H1 (cell line): ENCODE measurements at regions not wholly inside any gene's neighbourhood (a gene's known extent, or its start where the extent isn't known, plus 50 kb on each side); places are given as distances from the start of the nearest gene placed in this dataset.

Source experiments
- BACH1 ChIP-seq: IDR thresholded peaks from 2 replicates; pipeline ENCODE4 v1.6.1; 2012; ENCODE audit warnings: low read length, improper control_type of control experiment
- HDAC6 ChIP-seq: IDR thresholded peaks from one replicate; pipeline ENCODE4 v1.7.1; 2012; ENCODE audit warnings: low read depth, mild to moderate bottlenecking, inconsistent platforms, low read length, moderate library complexity
- KDM1A ChIP-seq: fragments of 200-600, 300-600 bp; sonication (generic); IDR thresholded peaks from 2 replicates; pipeline ENCODE4 v1.7.1; 2016; ENCODE audit warnings: mild to moderate bottlenecking, low read length, borderline replicate concordance
- PHF8 ChIP-seq: fragments of 200-600 bp; sonication (generic); conservative IDR thresholded peaks from 2 replicates; pipeline ENCODE4 v1.7.1; 2012; ENCODE audit warnings: low read depth, mild to moderate bottlenecking, inconsistent platforms, low read length, moderate library complexity
- RXRA ChIP-seq: IDR thresholded peaks from 2 replicates; pipeline ENCODE4 v1.6.1; 2011; ENCODE audit warnings: low read depth, mild to moderate bottlenecking, low read length, moderate library complexity; ENCODE audit not compliant: insufficient read depth
- TF ChIP-seq, protein P1 (sequence below): IDR thresholded peaks from 2 replicates; pipeline ENCODE4 v1.6.1; 2012; ENCODE audit warnings: inconsistent platforms

DNA sequence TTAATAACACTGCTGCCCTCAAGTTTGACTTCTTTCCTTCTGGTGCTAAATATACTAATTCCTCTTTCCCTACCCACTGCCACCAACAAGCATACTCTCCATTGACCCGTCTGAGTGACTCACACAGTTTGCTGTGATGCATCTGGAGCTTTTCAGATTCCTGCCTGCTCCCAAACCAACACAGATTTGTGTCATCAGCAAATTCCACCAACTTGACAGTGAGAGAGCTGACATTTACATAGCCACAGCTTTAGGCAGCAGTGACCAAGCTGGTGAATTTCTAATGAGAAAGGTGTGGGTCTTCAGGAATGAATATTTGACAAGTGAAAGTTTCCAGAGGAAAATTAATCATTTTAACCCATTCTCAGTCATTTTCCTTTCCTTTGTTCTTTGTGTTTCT lies 96.5 kb upstream of the PRICKLE2 start (continued):
- TF ChIP-seq HDAC6 (no peak), BACH1 (no peak), KDM1A (no peak), RXRA (no peak), PHF8 (no peak)
- TF ChIP-seq, protein P1, sequence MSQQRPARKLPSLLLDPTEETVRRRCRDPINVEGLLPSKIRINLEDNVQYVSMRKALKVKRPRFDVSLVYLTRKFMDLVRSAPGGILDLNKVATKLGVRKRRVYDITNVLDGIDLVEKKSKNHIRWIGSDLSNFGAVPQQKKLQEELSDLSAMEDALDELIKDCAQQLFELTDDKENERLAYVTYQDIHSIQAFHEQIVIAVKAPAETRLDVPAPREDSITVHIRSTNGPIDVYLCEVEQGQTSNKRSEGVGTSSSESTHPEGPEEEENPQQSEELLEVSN = no peak
